Tibial nerve (tissue), 4 donors: ENCODE measurements at regions not wholly inside any gene's neighbourhood (a gene's known extent, or its start where the extent isn't known, plus 50 kb on each side); places are given as distances from the start of the nearest gene placed in this dataset.

Source experiments
- DNase-seq, 2 donors: peaks; one replicate each; pipeline ENCODE4 v3.0.0-alpha.2; 2019; ENCODE audit warnings: low spot score in 2 of 2
- H3K27ac ChIP-seq, 4 donors: fragments of 200-600 bp; sonication (generic) in 3 of 4; one replicate each; pipeline ENCODE4 v1.5.1; 2017 to 2019; ENCODE audit warnings: mild to moderate bottlenecking in 1 of 4
- H3K27me3 ChIP-seq, 2 donors: fragments of 200-600 bp; sonication (generic) in 1 of 2; one replicate each; pipeline versions ENCODE4 v1.5.1 to v1.6.0; 2017 to 2019
- H3K36me3 ChIP-seq, 3 donors: fragments of 200-600 bp; sonication (generic); one replicate each; pipeline ENCODE4 v1.5.1; 2018 to 2019
- H3K4me1 ChIP-seq, 4 donors: fragments of 200-600 bp; sonication (generic) in 3 of 4; one replicate each; pipeline ENCODE4 v1.5.1; 2017 to 2019
- H3K4me3 ChIP-seq, 4 donors: fragments of 200-600 bp; sonication (generic) in 3 of 4; one replicate each; pipeline ENCODE4 v1.5.1; 2017 to 2019; ENCODE audit warnings: mild to moderate bottlenecking in 1 of 4, moderate library complexity in 1 of 4
- H3K9me3 ChIP-seq, 4 donors: fragments of 200-600 bp; sonication (generic) in 3 of 4; one replicate each; pipeline ENCODE4 v1.5.1; 2017 to 2019
- EP300 ChIP-seq, 2 donors: sonication (generic); formaldehyde crosslinking; IDR thresholded peaks; one replicate each; pipeline ENCODE4 v1.6.1; 2017; ENCODE audit warnings: antibody characterized with exemption in 2 of 2, mild to moderate bottlenecking in 1 of 2
- POLR2A ChIP-seq, 2 donors: fragments of 450-650 bp; IDR thresholded peaks; one replicate each; pipeline ENCODE4 v1.6.1; 2017; ENCODE audit warnings: antibody characterized with exemption in 2 of 2, mild to moderate bottlenecking in 2 of 2, moderate library complexity in 2 of 2
- WGBS, 2 donors: methylation state at CpG; one replicate each; pipeline ENCODE4 v1.1.5; 2018; 5-methylcytosine and 5-hydroxymethylcytosine counted together
- TF ChIP-seq, protein P1 (sequence below), 5 experiments: fragments of 200-600 bp in 3 of 5; fragments of 450-650 bp in 2 of 5; sonication (generic) in 3 of 5; IDR thresholded peaks; one replicate each; pipeline ENCODE4 v1.5.1; 2016 to 2019; ENCODE audit warnings: antibody characterized with exemption in 5 of 5, mild to moderate bottlenecking in 3 of 5, moderate library complexity in 2 of 5

- Histone ChIP-seq H3K4me3 (no peak overlapping the region), H3K27me3 (no peaks in the 10 kb centered on the region), H3K4me1 (no peaks in the 10 kb centered on the region), H3K27ac (no peak overlapping the region), H3K9me3 (no peaks in the 10 kb centered on the region), H3K36me3 (no peaks in the 10 kb centered on the region)
- 63 to 74% methylated on average over 2 of the region's 2 CpGs for WGBS, 2 donors
- DNase-seq = no peak
- TF ChIP-seq POLR2A (IDR thresholded peaks at IDR 0.05) (no peak), EP300 (IDR thresholded peaks at IDR 0.05) (no peak)
- TF ChIP-seq, protein P1, sequence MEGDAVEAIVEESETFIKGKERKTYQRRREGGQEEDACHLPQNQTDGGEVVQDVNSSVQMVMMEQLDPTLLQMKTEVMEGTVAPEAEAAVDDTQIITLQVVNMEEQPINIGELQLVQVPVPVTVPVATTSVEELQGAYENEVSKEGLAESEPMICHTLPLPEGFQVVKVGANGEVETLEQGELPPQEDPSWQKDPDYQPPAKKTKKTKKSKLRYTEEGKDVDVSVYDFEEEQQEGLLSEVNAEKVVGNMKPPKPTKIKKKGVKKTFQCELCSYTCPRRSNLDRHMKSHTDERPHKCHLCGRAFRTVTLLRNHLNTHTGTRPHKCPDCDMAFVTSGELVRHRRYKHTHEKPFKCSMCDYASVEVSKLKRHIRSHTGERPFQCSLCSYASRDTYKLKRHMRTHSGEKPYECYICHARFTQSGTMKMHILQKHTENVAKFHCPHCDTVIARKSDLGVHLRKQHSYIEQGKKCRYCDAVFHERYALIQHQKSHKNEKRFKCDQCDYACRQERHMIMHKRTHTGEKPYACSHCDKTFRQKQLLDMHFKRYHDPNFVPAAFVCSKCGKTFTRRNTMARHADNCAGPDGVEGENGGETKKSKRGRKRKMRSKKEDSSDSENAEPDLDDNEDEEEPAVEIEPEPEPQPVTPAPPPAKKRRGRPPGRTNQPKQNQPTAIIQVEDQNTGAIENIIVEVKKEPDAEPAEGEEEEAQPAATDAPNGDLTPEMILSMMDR (IDR thresholded peaks at IDR 0.05) = no peak
Observed at GRCh38 chr18:55879331-55879730, 291.3 kb upstream of the TCF4 start.

DNA sequence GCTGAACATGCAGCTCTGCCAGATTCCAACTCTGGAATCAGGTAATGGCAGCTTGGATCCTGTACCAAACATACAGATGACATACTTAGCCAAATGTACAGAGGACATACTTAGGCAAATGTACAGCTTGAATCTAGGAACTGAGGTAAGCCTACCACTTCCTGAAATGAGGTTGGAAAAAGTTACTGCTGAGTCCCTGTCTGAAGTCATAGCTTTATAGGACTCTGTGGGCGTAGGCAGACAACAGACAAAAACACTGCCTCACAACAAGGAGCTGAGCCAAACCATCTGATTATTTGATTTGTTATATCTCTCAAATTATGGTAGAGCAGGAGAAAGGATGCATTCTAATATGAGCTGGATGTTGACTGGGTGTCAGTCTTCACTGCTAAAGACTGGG, 290.2 kb upstream of the TCF4 start:
- WGBS, 2 donors = 69 to 83% methylated on average over 1 of the region's 1 CpG
- H3K36me3 ChIP-seq = no peaks in the 10 kb centered on the region
- TF ChIP-seq, protein P1 (IDR thresholded peaks at IDR 0.05) = no peak
- TF ChIP-seq POLR2A (IDR thresholded peaks at IDR 0.05) (no peak), EP300 (IDR thresholded peaks at IDR 0.05) (no peak)
- DNase-seq = no peak
- H3K9me3 ChIP-seq = no peaks in the 10 kb centered on the region
- no peak overlapping the region for H3K27ac ChIP-seq
- H3K4me3 ChIP-seq = no peak overlapping the region
- no peaks in the 10 kb centered on the region for H3K4me1 ChIP-seq
- H3K27me3 ChIP-seq = no peaks in the 10 kb centered on the region

- DNase-seq = no peak
- no peak overlapping the region for H3K27ac ChIP-seq
- H3K4me3 ChIP-seq = no peak overlapping the region
- H3K4me1 ChIP-seq = no peaks in the 10 kb centered on the region
- no peaks in the 10 kb centered on the region for H3K27me3 ChIP-seq
- no peaks in the 10 kb centered on the region for H3K9me3 ChIP-seq
- TF ChIP-seq EP300 (IDR thresholded peaks at IDR 0.05) = no peak
- H3K36me3 ChIP-seq = no peaks in the 10 kb centered on the region
- 95 to 100% methylated on average over 1 of the region's 1 CpG for WGBS, 2 donors
Observed at GRCh38 chr18:55877321-55877720, 289.3 kb upstream of the TCF4 start.

GRCh38 chr18:55876254-55876653, 288.3 kb upstream of the TCF4 start:
- TF ChIP-seq EP300 (IDR thresholded peaks at IDR 0.05) (no peak), POLR2A (IDR thresholded peaks at IDR 0.05) (no peak)
- TF ChIP-seq, protein P1 (IDR thresholded peaks at IDR 0.05) = no peak
- WGBS, 2 donors = 84 to 90% methylated on average over 2 of the region's 2 CpGs
- Histone ChIP-seq H3K4me3 (no peak overlapping the region), H3K4me1 (no peaks in the 10 kb centered on the region), H3K27me3 (no peaks in the 10 kb centered on the region), H3K36me3 (no peaks in the 10 kb centered on the region), H3K27ac (no peak overlapping the region), H3K9me3 (no peaks in the 10 kb centered on the region)
- no peak for DNase-seq

DNA sequence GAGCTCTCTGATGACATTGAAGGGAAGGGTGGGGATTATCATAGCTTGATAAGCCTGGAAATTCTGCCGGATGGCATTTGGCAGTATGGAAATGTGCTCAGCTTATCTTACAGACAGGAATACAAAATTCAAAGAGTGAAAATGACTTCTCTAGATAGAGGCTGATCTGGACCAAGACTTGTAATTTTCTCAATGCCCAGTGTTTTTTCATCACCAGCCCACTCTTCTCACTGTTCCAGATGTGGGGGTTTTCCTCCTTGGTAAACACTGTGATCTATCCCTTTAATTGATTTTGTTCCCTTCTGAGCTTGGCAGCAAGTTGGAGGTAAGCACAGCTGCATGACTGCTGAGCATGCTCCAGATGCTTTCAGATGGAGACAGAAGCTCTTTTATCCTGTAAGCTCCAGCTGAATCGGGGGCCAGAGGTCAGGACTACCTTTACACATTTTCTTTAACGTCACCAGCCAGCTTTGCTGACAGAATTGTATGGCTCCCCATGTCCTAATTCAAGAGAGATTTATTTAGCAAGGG, 287.4 kb upstream of the TCF4 start:
- 34% methylated on average over 3 of the region's 3 CpGs for WGBS, 2 donors
- Histone ChIP-seq H3K36me3 (no peaks in the 10 kb centered on the region), H3K9me3 (no peaks in the 10 kb centered on the region), H3K27me3 (no peaks in the 10 kb centered on the region), H3K4me1 (peaks cover 0 to 4% (median 0%) of the 10 kb centered on the region in 4 donors), H3K27ac (no peak overlapping the region), H3K4me3 (no peak overlapping the region)
- no peak for TF ChIP-seq EP300 (IDR thresholded peaks at IDR 0.05)
- no peak for TF ChIP-seq POLR2A (IDR thresholded peaks at IDR 0.05)
- TF ChIP-seq, protein P1 (IDR thresholded peaks at IDR 0.05) = no peak
- DNase-seq = no peak
